ENCODE measurements at regions not wholly inside any gene's neighbourhood (a gene's known extent, or its start where the extent isn't known, plus 50 kb on each side); places are given as distances from the start of the nearest gene placed in this dataset.

- DNase-seq: no peak
These were observed 83.4 kb upstream of the BMPER start for GRCh38 chr7:33821970-33822369.

- DNase-seq: no peak
These were observed 81.4 kb upstream of the BMPER start for GRCh38 chr7:33823913-33824312.

- DNase-seq: no peak
These were observed 80.4 kb upstream of the BMPER start for GRCh38 chr7:33824911-33825459.

GRCh38 chr7:33825644-33826043, 79.7 kb upstream of the BMPER start:
- DNase-seq: no peak

- DNase-seq: no peak
These were observed 75.8 kb upstream of the BMPER start for GRCh38 chr7:33829536-33829935.

DNA sequence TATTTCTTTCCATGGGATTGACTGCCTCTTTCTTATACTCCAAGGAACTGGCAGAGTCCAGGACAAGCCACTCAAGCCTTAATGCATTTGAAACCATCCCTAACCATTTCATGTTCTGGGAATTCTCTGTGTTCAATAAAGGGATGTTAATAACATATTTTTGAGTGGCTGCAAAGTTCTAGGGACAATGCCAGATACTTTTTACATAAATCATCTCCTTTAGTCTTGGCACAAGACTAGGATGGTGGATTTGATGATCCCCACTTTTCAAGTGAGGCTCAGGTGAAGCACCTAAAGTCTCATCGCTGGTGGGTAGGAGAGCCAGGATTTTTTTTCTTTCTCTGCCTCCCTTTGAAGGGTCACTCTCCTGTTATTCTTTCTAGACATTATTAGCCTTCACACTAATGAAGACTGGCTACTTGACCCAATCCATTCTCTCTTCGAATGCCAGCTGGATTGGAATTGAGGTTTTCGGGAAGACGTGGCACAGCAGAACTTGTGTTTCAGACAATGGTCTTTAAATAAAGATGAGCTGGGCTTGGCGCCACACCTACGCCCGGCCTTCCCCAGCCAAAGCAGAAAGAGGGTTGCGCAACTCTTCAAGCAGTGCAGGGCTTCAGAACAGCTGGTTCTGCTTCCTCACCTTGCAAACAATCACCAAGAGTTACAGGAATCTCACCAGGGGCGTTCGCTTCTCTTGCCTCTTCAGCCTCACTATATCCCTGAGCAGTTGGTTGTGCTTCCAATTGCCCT, 73.8 kb upstream of the BMPER start:
- DNase-seq: no peak

DNA sequence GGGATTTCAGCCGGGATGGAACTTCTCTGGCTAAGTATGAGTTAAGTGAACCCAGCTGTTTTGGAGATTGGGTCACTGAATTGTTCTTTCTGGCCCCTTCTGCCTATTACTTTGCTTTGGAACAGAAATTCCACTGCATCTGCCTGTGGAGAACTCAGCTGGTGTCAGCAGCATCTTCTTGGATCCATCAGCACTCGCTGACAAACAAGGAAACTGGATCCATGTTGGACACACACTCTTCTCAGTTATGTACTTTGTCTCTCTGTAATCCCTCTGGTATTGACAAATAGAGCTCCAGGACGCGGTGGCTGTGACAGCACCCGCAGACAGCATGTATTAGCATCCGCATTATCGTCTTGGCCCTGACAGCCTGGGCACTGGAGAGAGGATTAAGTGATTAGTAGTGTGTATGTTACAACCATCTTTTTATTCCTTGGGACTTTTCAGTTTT, 73.0 kb upstream of the BMPER start:
- DNase-seq: no peak

- DNase-seq: no peak
These were observed 68.5 kb upstream of the BMPER start for GRCh38 chr7:33836797-33837355.

DNA sequence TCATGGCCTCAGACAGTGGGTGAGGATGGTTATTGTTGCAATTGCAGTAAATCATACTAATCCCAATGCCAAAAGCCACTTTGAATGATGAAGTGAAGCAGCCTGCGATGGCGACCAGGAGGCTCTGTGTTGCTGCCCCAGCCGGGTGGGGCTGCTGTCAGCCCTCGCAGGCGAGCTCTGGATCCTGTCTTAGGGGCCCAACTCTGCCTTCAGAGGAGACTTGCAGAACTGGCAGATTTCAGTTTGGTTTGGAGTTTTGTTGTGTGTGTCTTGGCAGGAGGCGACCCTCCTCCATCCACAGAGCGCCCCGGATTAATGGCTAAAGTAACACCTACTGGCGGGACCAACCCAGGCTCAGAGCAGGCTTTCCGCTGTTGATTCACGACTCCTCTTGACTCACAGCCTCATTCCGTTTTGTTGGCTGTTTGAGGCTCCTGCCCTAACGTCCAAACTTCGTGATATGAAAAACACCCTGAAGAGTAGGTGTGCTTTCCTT, 67.9 kb upstream of the BMPER start:
- no peak for DNase-seq

DNA sequence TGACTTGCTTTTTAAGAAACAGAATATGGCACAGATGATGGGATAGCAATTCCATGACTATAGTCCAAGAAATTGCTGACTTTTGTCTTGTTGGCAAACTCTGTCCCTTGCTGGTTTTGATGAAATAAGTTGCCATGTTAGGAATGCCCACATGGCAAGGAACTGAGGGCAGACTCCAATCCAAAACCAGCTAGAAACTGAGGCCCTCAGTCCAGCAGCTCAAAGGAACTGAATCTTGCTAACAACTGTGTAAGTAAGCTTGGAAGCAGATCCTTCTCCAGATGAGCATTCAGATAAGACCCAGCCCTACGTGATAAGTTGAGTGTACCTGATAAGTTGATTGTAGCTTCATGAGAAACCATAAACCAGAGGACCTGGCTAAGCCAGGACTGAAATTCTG, 64.3 kb upstream of the BMPER start:
- DNase-seq: no peak

DNA sequence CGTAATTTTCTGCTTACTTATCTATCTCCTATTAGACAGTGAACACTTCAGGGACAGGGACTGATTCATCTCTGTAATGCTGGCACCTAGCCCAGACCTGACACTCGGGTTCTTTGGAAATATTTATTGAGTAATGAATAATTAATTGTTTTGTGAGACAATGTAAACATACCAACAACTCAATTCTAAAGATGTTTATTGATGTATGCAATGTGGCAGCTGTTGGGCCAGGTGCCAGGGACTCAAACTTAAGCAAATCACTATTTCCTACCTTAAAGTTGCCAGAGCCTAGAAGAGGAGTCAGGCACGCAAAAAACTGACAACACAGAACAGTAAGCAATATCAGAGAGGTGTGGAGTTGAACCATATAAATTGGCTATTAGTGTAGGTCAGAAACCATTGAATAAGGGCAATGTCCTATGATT, 63.6 kb upstream of the BMPER start:
- DNase-seq: no peak

GRCh38 chr7:33842150-33842549, 63.2 kb upstream of the BMPER start:
- no peak for DNase-seq

- no peak for DNase-seq
These were observed 59.3 kb upstream of the BMPER start for GRCh38 chr7:33845991-33846509.

GRCh38 chr7:33849004-33849403, 56.3 kb upstream of the BMPER start:
- DNase-seq: no peak

GRCh38 chr7:33849971-33850559, 55.3 kb upstream of the BMPER start:
- DNase-seq: no peak

- no peak for DNase-seq
These were observed 54.6 kb upstream of the BMPER start for GRCh38 chr7:33850768-33851167.

DNA sequence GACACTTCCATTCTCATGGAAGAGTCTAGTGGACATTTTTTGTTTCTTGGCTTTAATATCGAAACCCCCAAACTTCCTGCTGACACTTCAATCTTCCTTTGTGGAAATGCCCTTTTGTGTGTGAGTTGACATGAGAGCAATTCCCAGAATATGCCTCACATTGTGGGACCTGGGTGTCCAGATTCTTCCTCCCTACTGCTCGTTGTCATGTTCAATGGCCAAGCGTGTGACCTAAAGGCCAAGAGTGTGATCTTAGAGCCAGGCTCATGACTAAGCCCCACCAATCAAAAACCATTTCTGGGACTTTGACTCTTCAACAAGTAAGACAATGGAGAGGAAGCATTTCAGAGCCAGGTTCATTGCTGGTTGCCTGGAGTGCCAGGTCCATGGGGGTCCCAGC, 52.5 kb upstream of the BMPER start:
- no peak for DNase-seq

DNA sequence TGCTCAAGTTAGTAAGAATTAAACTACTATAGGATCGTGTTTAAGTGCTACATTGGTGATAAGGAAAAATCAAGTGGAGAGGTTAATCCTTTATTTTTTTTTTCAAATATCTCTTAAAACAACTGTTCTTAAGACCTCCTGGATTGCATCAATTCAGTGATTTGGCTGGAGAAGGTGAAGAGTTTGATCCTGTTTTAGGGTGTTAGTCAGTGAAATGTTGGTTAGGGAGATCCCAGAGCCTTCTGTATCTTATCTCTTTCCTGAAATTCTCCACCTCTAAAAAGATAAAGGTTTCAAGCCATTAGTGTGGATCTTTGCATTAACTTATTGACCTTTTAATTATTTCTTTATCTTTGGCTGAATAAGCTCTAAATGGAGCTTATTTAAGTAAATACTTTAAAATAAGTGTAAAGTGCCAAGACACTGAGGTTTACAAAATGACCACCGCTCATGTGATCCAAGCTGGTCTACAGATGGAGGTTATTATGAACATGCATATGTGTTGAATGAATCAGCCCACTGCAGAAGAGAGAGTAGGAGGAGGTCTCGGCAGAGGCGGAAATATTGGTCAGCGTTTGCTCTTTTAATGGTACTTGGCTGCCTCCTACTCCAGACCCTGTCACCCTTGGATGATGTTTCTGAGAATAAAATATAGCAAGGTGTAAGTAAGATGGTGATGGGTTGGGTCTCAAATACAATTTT, 51.8 kb upstream of the BMPER start:
- DNase-seq: no peak

GRCh38 chr7:33854178-33854577, 51.2 kb upstream of the BMPER start:
- DNase-seq: no peak

DNA sequence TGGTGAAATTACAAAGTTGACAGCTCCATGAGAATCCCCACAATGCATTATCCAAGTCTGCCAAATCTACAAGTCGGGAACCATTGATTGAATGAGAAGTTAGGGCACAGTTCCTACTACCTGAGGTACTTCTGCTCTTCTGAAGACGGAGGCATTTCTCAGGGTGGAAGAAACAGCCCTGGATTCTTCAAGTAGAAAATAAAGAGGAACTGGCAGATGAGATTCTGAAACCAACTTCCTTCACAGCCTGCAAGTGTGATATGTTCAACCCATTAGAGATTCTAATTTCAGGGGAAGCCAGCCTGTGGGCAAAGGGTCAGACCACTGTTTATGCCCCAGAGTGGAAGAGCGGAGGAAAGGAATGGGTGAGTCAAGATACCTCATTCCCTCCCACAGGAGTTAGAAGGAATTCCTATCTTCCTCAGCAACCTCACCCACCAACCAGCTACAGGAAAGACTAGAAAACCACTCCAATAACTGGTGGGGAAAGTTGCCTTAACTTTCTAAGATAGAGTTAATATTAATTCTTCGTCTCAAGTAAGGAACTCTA, 50.5 kb upstream of the BMPER start:
- no peak for DNase-seq
